Superior temporal gyrus (tissue), 1 donor: ENCODE measurements at regions not wholly inside any gene's neighbourhood (a gene's known extent, or its start where the extent isn't known, plus 50 kb on each side); places are given as distances from the start of the nearest gene placed in this dataset.
"Not testable (repeated sequence)": the region's sequence is repeated elsewhere in the genome, so short reads cannot be mapped to it uniquely, and the experiment has no call there.

Experiments used
- DNase-seq: peaks from one replicate; pipeline ENCODE4 v3.0.0-alpha.2; 2016; ENCODE audit errors: extremely low spot score

DNA sequence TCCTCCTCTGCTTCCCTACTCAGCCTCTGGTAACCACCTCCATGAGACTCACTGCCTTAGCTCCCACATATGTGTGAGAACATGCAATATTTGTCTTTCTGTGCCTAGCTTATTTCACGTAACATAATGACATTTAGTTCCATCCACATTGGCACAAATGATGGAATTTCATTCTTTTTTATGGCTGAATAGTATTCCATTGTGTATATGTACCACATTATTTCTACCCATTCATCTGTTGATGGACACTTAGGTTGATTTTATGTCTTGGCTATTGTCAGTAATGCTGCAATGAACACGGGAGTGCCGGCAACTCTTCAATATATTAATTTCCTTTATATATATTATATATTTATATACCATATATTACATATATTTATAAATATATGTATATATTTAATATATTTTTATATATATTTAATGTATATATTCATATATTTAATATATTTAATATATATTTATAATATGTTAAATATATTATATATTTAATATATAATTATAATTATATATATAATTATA, 1046.9 kb downstream of the DNAJB9 start:
- no peak for DNase-seq

DNA sequence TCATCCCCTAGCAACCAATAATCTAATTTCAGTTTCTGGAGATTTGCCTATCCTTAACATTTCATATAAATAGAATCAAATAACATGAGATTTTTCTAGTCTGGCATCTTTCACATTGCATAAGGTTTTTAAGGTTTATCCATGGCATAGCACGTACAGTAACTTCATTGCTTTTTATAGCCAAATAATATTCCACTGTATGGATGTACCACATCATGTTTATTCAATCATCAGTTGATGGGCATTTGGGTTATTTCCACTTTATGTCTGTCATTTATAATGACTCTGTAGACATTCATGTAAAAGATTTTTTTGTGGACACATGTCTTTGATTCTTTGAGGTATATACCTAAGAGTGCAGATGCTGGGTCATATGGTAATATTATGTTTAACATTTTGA, 1052.6 kb downstream of the DNAJB9 start:
- DNase-seq: no peak

DNA sequence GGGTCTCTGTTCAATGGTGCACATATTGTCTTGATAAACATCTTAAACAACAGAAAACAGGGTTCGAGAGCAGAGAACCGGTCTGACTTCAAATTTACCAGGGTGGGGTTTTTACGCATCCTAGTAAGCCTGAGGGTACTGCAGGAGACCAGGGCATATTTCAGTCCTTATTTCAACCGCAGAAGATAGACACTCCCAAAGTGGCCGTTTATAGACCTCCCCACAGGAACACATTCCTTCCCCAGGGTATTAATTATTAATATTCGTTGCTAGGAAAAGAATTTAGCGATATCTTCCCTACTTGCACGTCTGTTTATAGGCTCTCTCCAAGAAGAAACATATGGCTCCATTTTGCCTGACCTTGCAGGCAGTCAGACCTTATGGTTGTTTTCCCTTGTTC, 1063.2 kb downstream of the DNAJB9 start:
- DNase-seq: not testable (repeated sequence)

DNA sequence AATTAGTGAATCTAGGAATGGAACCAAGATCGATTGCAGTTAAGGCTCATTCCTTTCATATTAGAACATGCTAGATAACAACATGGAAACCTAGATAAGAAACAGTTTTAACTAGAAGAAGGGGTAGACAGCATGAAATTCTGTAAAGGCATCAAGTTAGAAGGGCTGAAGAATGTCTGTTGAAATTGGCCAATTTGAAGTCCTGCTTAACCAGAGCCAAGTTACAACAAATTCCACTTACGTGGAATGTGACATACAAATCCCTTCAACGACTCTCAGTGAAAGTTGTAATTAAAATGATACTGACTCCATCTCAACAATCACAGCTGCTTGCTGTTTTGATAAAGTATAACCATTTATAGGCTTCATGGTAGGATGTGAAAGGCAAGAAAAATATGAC, 1065.7 kb downstream of the DNAJB9 start:
- no peak for DNase-seq

DNA sequence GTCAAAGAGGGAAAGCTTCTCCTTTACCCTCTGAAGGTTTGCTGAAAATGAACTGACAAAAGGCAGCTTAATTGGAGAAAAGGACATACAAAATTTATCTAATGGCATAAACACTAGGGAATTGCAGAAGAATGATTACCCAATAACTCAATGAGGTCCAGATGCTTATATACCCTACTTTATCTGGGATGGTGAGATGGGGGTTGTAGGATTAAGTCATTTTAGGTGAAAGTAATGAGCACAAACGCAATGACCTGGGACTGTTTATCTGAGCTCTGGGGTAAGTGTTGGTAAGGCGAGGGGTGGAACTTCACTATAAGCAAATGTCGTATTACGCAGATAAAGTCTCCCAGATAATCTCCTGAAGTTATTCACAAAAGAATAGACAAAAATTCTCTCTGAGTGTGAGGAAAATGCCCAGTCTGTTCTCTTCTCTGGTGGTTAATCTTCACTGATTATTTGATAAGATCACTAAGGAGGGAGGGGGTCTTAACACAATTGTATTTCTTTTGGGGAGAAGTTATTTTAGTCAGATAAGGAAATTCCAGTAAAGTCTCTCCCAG, 1067.8 kb downstream of the DNAJB9 start:
- no peak for DNase-seq

DNA sequence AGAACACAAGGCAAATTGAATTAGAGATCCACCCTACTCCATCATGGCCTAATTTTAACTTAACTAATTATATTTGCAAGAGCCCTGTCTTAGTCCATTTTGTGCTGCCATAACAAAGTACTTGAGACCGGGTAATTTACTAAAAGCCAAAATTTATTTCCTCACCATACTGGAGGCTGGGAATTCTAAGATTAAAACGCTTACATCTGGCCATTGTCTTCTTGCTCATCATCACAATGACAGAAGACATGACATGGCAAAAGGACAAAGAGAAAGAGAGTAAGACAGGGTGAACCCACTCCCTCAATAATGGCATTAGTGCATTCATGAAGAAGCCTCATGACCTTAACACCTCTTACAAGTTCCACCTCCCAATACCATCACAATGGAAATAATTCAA, 1068.6 kb downstream of the DNAJB9 start:
- DNase-seq: no peak

DNA sequence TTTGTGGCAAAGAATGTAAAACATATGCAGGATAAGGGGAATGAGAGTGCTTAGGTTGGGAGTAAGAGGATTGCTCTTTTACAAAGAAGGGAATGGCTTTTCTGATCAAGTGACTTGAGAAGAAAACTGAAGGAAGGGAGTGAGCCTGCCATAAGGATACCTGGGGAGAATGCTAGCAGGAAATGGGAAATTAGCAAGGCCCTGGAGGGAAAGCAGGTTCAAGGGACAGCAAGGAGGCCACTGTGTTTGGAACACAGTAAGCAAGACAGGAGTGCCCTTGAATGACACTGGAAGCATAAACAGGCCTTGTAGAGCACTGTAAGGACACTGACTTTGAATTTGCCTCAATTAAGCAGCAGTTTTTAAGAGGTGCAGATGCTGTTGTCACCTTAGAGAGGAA, 1069.9 kb downstream of the DNAJB9 start:
- no peak for DNase-seq

DNA sequence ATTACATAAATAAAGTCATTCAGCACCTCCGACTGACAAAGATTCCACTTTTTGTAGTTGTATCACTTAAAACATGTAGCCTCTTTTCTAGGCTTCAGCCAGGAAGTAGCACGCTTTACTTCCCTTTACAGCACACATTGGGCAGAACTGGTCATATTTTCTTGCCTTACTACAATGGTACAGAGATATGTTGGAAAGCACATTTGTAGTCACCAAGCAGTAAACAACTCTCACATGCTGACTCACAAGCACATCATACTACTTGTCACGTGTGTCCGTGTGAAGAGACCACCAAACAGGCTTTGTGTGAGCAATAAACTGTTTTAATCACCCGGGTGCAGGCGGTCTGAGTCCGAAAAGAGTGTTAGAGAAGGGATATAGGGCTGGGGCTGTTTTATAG, 1071.8 kb downstream of the DNAJB9 start:
- DNase-seq: no peak

DNA sequence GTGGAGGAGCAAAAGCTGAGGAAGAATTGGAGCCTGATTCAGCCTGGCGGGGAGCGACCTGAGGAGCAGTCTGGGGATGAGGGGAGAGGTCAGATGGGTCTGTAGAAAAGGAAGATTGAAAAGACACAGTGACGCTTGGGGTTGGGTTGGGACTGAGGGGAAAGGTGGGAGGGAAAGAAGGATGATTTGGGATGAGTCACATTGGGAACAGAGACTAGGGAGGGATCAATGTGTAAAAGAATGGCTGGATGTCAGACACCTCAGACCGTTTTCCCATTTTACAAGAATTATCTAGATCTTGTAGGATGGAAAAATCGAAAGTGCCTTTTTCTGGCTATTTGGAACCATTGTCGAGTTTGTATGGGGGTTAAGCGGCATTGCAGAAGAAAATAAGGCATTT, 1076.5 kb downstream of the DNAJB9 start:
- DNase-seq: no peak

DNA sequence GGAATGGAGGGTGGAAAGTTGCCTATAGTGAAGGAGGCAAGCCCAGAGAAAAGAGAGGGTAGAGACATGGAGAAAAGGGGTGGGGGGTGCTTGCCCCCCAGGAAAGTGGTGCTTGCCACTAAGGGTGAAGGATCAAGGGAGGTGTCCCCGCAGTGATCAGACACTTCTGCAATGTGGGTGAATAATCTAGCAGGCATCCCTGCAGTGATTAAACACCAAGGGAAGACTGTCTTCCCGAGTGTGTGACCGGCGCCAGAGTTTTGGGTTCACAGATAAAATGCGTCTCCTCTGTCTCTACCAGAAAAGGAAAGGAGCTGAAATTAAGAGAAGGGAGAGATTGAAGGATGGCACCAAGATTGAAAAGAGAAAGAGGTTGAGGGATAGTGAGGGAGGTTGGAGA, 1076.9 kb downstream of the DNAJB9 start:
- not testable (repeated sequence) for DNase-seq

DNA sequence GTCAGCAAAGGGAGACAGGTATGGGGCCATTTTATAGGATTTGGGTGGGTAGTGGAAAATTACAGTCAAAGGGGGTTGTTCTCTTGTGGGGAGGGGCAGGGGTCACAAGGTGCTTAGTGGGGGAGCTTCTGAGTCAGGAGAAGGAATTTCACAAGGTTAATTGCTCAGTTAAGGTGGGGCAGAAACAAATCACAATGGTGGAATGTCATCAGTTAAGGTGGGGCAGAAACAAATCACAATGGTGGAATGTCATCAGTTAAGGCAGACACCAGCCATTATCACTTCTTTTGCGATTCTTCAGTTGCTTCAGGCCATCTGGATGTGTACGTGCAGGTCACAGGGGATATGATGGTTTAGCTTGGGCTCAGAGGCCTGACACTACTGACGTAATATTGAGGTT, 1077.6 kb downstream of the DNAJB9 start:
- not testable (repeated sequence) for DNase-seq

DNA sequence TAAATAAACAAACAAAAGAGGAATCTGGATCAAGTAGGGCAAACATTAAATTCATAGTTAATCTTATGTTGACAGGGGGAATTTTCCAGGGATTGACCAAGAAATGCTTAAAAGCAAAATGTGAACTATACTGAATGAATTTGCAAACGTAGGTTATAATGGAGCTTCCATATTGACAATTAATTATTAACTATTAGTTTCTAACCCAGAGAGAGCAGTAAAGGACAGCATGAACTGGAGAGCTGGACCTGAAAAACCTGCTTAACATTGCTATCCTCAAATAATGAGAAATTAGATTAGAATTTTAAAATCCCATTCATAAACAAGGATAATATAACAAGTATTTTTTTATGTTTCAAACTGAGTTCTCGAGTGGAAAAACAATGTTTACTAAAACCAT, 1089.6 kb downstream of the DNAJB9 start:
- DNase-seq: no peak

DNA sequence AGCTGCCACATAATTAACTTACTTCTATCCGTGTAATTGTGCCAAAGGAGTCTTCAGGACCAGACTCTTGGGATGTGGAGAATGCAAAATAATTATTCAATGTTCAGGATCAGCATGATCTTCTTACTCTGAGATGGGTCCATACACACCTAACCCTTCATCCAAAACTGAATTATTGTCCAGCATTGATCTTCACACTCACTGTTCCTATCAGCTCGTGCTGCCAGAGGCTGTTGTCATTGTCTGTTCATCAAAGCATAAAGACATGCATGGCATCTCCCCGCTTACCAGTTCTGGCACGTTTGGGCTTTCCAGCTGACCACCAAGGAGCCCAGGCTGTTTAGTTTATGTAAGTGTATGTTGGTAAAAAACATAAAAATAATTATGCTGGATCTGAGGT, 1090.7 kb downstream of the DNAJB9 start:
- no peak for DNase-seq

DNA sequence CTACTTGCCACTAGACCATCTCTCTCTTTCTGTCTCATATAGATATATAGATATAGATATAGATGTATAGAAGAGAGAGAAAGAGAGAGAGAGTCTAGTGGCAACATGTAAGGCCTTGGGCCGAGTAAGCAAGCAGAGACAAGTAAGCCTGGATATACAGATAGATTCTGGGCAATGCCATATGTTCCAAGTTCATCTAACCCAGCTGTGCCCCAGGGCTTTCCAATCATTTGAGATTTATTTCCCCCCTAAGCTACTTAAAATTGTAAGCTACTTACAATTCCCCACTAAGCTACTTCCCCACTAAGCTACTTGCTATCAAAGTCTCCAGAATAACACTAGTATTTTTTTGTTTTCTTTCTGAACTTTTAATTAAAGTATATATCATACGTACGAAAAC, 1094.1 kb downstream of the DNAJB9 start:
- no peak for DNase-seq

DNA sequence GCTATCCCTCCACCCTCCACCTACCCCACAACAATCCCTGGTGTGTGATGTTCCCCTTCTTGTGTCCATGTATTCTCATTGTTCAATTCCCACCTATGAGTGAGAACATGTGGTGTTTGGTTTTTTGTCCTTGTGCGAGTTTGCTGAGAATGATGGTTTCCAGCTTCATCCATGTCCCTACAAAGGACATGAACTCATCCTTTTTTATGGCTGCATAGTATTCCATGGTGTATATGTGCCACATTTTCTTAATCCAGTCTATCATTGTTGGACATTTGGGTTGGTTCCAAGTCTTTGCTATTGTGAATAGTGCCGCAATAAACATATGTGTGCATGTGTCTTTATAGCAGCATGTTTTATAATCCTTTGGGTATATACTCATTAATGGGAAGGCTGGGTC, 1117.6 kb downstream of the DNAJB9 start:
- not testable (repeated sequence) for DNase-seq

DNA sequence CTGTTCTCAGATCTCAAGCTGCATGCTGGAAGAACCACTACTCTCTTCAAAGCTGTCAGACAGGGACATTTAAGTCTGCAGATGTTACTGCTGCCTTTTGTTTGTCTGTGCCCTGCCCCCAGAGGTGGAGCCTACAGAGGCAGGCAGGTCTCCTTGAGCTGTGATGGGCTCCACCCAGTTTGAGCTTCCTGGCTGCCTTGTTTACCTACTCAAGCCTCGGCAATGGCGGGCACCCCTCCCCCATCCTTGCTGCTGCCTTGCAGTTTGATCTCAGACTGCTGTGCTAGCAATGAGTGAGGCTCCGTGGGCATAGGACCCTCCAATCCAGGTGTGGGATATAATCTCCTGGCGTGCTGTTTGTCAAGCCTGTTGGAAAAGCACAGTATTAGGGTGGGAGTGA, 1122.9 kb downstream of the DNAJB9 start:
- not testable (repeated sequence) for DNase-seq

DNA sequence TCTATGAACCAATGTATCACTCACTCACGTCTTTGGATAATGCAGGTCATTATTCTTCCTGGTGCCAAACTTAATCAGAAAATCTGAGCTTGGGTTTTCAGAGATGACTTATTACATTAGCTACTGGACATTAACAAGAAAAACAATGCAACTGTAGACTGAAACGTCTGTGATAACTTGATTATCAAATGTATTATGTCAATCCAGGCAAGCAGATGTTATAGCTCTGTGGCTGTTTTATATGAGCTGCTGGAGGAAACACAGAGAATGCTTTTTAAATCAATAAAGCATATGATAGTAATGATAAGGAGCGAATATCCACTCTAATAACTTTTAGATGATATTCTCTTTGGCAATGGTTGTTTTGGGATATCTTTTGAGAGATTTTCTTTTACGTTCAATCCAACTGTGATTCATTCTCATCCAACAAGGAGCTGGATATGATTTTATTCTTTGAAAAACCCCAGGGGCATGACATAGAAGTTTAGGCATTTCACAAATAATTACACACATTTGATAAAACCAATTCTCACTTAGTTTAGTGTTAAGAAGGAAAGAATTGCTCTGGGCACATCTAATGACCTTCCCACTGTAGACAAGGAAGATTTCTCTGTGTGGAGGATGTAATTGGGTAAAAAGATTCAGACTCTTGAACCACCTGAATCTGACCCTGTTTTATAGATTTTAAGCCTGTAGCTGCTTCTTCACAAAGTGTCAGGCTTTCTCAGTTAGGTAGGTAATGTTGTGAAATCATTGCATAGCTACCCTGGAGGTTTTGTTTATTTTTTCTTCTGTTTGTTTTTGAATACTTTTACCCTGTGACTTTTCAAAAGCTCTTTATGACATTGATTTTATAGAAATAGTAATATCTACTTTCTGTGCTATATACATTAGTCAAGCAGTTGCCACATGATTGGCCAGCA, 1124.7 kb downstream of the DNAJB9 start:
- DNase-seq: no peak

DNA sequence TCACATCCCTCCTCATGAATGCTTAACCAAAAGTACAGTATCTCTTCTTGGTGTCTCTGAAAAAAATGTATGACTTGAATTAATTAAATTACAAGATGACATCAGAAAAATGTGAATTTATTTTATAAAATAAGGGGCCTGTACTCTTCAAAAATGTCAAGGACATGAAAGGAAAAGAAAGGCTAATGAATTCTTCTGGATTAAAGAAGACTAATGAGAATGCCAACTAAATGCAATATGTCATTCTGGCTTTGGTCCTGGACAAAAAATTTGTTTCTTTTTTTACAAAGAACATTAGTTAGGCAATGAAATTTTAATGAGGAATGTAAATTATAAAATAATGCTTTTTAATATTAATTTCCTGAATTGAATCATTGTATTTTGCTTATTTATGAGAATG, 1125.7 kb downstream of the DNAJB9 start:
- DNase-seq: no peak

DNA sequence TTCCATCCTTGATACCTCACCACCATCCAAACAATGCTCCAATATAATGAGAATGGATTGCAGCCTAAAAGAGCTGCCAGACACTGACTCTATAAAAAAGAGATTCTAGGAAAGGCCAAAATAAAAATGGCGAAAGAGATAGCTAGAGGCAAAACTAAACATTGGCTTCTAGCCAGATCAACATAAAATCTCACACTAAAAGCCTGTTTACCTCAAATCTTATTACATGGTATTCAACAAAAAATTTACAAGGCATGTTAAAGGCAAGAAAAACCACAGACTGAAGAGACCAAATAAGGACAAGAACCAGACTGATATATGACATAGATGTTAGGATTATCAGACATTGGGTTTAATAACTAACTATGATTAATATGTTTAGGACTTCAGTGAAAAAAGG, 1127.0 kb downstream of the DNAJB9 start:
- no peak for DNase-seq

DNA sequence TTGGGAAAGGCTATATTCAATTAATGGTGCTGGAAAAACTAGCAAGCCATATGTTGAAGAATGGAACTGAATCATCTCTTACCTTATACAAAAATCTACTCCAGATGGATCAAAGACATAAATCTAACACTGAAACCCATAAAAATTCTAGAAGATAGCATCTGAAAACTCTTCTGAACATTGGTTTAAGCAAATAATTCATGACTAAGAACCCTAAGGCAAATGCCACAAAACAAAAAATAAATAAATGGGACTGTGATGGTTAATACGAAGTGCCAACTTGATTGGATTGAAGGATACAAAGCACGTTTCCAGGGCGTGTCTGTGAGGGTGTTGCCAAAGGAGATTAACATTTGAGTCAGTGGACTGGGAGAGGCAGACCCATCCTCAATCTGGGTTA, 1130.0 kb downstream of the DNAJB9 start:
- DNase-seq: no peak

DNA sequence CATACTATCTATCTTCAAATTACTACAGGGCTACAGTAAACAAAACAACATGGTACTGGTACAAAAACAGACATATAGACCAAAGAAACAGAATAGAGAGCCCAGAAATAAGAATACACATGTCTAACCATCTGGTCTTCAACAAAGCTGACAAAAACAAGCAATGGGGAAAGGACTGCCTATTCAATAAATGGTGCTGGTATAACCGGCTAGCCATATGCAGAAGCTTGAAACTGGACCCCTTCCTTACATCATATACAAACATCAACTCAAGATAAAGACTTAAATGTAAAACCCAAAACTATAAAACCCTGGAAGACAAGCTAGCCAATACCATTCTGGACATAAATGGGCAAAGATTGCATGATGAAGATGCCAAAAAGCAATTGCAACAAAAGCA, 1143.7 kb downstream of the DNAJB9 start:
- DNase-seq: no peak

DNA sequence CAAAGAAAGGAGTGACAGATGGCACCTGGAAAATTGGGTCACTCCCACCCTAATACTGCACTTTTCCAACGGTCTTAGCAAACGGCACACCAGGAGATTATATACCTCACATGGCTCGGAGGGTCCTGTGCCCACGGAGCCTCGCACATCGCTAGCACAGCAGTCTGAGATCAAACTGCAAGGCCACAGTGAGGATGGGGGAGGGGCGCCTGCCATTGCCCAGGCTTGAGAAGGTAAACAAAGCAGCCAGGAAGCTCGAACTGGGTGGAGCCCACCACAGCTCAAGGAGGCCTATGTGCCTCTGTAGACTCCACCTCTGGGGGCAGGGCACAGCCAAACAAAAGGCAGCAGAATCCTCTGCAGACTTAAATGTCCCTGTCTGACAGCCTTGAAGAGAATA, 1149.7 kb downstream of the DNAJB9 start:
- not testable (repeated sequence) for DNase-seq

DNA sequence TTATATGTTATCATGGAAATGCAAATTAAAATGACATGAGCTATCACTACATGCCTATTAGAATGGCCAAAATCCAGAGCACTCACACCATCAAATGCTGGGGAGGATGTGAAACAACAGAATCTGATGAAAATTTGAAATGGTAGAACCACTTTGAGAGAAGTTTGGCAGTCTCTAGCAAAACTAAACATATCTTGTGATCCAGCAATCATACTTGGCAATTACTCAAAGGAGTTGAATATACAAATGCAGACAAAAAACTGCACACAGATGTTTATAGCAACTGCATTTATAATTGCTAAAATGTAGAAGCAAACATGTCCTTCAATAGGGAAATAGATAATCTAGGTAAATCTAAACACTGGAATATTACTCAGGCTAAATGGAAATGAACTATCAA, 1164.9 kb downstream of the DNAJB9 start:
- no peak for DNase-seq
